Stimulated activated CD8-positive, alpha-beta memory T cell treated with anti-CD3 and anti-CD28 coated beads, Interleukin-15, amount 100 ng/mL, for 24 hours (primary cell): ENCODE measurements at regions not wholly inside any gene's neighbourhood (a gene's known extent, or its start where the extent isn't known, plus 50 kb on each side); places are given as distances from the start of the nearest gene placed in this dataset.

Source experiments
- DNase-seq: peaks from one replicate; pipeline ENCODE4 v3.0.0-alpha.2; 2020; ENCODE audit warnings: low read depth

- DNase-seq = no peak
Observed at GRCh38 chr6:166842607-166843006, 113.7 kb downstream of the RNASET2 start.

GRCh38 chr6:166841216-166841615, 115.1 kb downstream of the RNASET2 start:
- DNase-seq = no peak

GRCh38 chr6:166839569-166839968, 116.8 kb downstream of the RNASET2 start:
- DNase-seq = no peak

DNA sequence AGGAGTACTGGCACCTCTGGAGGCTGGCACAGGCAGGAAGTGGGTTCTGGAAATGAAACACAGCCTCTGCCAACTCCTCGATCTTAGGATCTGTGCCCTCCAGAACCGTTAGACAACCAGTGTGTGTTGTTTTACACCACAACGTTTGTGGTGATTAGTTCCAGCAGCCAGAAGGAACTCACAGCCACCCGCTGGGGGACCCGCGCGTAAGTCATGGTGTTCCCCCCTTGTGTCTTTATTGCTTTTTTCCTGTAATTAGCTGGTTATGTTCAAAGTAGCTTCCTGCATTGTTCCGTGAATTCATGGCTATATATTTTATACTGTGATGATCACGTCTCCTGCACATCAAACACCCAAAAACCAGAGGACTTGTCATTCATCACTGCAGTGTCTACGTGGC, 117.4 kb downstream of the RNASET2 start:
- DNase-seq = no peak

DNA sequence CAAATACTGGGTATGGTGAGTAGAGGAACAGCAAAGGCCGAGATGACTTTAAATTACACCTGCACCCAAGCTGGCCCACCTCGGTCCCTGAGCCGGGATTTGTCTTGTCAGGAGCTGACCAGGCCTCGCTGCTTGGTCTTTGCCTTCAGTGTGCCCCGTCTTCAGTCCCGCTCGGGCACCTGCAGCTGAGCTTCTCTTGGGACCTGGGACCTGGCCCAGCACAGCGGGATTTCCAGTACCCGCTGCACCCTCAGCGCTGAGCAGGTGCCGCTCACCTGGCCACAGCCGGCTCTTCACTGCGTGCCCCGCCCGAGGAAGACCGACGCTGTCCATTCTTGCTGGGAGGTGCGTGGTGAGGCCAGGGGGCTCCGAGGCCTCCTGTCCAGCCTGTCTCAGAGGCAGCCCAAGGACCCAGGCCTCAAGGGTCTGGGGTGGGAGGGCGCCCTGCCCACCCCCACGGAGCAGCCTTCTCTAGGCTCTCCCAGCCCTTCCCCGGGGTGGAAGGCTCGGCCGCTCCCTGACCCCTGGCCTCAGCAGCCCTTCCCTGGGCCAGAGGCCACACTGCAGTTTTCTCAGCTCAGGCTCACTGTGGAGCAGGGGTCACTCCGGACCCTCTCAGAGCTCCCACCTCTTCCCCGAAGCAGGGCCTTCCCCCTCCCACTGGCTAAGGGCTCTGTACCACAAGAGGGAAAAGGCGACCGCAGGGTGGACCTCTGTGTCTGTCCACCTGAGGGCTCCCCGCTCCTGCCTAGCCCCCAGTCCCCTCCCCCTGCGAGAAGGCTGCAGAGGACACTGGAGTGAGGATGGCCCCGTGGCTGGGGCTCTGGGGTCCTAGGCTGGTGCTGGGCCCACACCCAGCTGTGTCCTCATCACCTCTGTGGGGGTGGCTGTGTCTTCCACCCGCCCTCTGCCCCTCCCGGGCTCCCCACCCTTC, 119.3 kb downstream of the RNASET2 start:
- no peak for DNase-seq

GRCh38 chr6:166834049-166834448, 122.3 kb downstream of the RNASET2 start:
- no peak for DNase-seq

DNA sequence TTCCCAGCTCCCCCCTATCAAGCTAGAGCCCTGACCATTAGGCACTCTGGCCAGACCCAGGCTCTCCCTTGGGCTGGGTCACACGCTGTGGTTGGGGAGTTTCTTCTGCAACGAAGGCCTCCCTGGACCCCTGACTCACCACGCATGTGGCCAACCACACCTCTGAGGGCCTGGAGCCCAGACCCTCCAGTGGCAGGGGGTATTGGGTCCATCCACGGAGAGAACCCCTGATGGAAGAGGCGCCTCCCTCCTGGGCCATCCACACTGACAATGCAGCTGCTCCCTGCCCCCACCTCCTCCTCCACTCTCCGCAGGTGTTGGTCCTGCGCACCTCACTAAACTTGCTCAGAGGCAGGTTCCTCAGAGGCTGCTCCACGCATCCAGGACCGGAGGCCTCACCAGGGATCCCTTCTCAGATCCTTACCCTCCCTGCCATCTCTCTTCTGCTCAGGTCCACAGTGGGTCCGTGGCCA, 125.4 kb downstream of the RNASET2 start:
- no peak for DNase-seq

GRCh38 chr6:166830185-166830890, 126.0 kb downstream of the RNASET2 start:
- DNase-seq = no peak

DNA sequence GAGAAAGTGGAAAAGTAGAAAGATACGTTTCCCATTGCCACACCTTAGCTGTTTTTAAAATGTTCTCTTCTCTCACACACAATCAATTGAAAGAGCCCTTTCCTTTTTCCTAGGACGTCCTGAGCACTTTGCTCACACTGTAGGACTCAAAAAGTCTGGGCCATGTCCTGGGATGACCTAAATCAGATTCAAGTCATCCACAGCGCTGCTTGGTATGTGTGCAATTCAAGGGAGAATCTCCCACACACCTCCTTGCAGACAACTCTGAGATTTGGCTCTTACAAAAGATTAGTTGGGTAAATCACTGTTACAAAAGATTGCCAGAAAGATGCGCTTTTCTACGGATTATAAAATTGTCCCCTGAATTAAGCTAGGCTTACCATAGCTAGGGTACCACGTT, 130.1 kb downstream of the RNASET2 start:
- DNase-seq = no peak

GRCh38 chr6:166825553-166826145, 130.7 kb downstream of the RNASET2 start:
- DNase-seq = no peak

GRCh38 chr6:166824880-166825250, 131.5 kb downstream of the RNASET2 start:
- no peak for DNase-seq

DNA sequence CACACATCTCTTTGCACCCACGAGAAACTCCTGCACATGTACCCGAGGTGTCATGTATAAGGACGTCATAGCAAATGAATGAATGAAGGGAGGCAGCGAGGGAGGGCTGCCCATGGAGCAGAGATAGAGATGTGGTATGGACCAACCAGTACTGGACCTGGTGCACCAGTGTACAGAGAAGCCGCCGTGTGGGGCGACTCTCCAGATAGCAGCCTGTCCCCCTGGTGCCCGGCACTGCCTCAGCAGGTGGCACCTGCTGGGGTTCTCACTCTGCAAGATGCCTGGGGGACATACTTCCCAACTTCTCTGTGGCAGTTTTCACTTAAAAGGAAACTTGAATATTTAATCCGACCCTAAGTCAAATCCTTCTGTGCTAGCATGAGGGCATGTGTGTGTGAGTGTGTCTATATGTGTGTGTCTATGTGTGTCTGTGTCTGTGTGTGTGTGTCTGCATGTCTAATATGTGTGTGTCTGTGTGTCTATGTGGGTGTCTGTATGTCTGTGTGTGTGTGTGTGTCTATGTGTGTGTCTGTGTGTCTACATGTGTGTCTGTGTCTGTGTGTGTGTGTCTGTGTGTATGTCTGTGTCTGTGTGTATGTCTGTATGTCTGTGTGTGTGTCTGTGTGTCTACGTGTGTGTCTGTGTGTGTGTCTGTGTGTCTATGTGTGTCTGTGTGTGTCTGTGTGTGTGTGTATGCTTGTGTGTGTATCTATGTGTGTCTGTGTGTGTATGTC, 132.0 kb downstream of the RNASET2 start:
- no peak for DNase-seq

- DNase-seq = no peak
Observed at GRCh38 chr6:166822609-166823008, 133.7 kb downstream of the RNASET2 start.

DNA sequence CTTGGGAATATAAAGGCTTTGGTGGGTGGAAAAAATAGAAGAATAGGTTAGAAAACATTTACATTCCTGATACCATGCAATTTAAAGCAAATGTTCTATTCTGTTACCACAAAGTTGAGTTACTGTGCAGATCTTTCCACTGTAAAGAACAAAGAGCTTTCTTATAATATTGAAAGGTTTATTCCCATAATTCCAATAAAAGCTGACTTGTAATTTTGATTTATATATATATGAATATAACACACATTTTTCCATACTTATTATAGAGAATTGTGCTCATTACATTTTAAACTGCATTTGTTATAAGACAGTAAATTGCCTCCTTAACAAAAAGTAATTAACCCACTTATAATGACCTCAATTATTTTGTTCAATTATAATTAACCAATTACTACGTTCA, 135.9 kb downstream of the RNASET2 start:
- DNase-seq = no peak

GRCh38 chr6:166820070-166820469, 136.3 kb downstream of the RNASET2 start:
- DNase-seq = no peak

DNA sequence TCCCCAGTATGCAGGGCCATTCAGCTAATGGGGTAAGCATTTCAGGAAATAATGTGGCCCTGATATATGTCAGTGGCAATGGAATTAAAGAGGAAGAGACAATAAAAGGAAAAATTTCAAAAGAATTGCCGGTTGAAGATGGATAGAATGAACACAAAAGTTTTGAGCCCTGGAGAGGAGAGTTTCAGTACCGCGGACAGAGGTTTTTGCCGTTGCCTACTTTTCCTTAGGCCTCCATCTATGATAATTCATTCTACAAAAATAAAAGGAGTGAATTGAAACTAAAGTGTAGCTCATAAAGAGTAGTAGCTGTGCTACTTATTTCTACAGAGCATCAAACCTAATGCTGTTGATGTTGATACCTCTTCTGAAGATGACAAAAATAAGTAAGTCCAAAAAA, 140.7 kb downstream of the RNASET2 start:
- DNase-seq = no peak

GRCh38 chr6:166814390-166814789, 142.0 kb downstream of the RNASET2 start:
- DNase-seq = no peak

- no peak for DNase-seq
Observed at GRCh38 chr6:166813461-166813860, 142.9 kb downstream of the RNASET2 start.

GRCh38 chr6:166810864-166811263, 145.5 kb downstream of the RNASET2 start:
- no peak for DNase-seq

DNA sequence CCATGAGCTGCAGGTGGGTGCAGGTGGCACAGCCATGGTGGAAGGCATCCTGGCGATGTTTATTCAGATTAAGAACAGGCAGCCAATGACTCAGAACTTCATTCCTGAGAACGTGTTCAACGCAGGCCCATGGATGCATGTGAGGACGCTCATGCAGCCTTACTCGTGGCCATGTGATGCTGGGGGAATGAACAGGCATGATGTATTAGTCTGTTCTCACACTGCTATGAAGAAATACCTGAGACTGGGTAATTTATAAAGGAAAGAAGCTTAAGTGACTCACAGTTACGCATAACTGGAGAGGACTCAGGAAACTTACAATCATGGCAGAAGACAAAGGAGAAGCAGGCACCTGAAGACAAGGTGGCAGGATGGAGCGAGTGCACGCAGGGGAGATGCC, 146.6 kb downstream of the RNASET2 start:
- no peak for DNase-seq

GRCh38 chr6:166806962-166807757, 149.2 kb downstream of the RNASET2 start:
- DNase-seq = no peak
